GM18858 (cell line): ENCODE measurements at regions not wholly inside any gene's neighbourhood (a gene's known extent, or its start where the extent isn't known, plus 50 kb on each side); places are given as distances from the start of the nearest gene placed in this dataset.

Experiments
- ATAC-seq: cut with Tn5 transposase; IDR thresholded peaks from one replicate; pipeline ENCODE4 v1.9.1; 2021; ENCODE audit not compliant: unreplicated experiment

GRCh38 chr2:60296219-60296955 is 257.1 kb downstream of the BCL11A start:
- no peak for ATAC-seq

DNA sequence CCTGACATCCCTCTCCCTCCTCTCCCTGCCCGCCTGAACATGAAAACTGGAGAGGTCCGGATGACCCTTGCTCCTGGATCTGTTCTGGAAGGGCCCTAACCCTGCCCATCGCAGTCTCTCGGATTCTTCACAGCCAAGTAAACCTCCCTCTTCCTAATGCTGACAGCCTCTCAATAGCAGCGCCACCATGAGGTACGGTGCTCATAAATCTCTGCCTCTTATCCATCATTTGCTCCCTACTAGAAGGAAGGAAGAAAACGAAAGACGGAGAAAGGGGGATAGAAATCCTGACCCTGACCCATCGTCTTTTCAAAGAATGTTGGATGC is 257.9 kb downstream of the BCL11A start:
- ATAC-seq = no peak

DNA sequence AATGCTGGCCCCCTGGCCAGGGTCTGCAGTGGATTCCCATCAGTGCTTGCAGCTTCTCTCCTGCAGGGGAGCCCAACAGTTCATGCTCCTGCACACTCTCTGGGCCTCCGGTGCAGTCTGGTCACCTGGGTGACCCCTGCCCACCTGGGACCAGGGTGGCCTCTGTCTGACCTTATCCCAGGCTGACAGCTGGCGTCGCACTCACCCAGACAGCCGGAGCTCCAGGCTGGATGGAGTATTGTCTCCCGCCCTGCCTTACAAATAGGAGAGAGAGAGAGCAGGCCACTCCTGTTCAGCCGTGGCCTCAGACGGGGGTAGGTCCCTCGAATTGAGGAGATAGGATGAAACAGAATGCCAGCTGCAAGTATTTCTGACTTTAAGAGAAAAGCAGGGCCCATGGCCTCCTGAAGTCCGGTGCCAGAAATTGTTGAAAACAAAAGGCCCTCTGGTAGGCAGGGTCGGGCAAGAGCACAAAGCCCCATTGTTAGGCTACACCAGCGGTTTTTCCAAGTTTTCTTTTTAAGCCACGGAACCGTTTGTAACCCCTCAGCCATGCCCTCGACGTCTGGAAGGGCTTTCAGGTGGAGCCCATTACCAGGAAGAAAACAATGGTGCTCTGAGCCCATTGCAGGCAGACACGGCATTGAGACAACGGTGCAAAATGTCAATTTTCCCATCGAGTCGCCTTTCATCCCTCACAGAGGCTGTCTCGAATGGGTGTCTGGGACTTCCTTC is 258.4 kb downstream of the BCL11A start:
- ATAC-seq = no peak

DNA sequence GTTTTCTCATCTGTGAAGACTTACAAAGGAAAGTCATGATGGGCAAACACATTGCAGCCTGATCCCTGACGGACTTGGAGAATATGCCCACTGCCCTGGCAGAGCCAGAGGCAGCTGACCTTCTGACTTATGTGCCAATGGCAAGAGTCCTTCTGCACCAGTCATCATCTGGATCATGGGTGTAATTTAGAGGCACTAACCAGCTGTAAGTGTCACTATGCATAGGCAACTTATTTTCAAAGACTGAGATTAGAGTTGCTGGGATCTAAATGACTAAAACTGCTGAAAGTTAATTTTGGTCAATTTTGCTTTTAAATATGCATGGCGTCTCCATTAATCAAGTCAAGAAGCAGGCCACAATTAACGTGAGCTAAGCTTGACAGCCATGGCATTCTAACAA is 261.2 kb downstream of the BCL11A start:
- ATAC-seq = peak; percentile 52

GRCh38 chr2:60290509-60290908 is 262.9 kb downstream of the BCL11A start:
- ATAC-seq = no peak

DNA sequence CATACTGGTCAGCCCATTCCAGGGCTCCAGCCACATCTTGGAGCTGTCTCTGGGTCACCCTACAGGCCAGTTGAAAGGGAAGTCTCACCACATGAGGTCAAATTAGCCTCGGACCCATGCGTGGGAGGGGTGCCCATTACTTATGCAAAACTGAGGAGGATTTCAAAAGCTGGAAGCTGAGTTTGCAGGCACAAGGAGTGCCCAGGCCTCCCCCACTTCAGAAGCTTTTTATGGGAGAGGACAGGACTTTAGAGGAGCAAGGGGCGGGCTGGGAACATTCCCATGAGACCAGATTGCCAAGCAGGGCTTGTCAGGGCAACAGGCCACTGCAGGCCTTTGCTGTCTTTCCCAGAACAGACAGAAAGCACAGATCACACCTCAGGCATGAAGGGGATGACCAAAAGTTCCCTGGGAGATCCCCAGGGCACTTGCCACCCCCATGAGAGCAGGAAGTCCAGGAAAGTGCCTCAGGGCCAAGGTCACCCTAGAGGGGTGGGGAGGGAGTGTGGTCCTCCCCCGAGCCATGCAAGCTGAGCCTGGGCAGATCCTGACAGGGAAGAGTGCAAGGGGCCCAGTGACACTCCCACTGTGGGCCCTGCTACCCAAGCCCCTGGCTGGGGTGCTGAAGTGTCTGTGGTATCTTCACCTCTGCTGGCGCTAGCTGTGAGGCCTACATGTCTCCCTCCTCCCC is 267.7 kb downstream of the BCL11A start:
- ATAC-seq = no peak

- no peak for ATAC-seq
Measured at GRCh38 chr2:60283626-60284025, 269.8 kb downstream of the BCL11A start.

DNA sequence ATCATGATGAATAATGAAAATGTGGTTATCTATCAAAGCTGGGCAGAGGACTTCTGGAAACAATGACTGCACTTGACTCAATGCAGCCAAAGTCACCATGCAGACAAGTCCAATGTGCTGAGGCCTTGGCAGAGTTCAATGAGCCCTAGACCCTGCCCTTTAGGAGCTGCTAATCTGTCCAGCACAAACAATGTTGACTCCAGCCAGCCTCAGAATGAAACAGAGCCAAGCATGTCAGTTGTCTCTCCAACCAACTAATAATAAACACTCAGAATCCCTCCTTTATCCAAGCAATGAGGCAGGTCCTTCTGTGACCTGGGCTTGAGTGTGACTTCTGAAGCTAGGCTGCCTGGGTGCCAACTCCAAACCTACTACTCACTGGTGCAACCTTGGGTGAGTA is 270.6 kb downstream of the BCL11A start:
- ATAC-seq = no peak

GRCh38 chr2:60281730-60282129 is 271.7 kb downstream of the BCL11A start:
- ATAC-seq = no peak

GRCh38 chr2:60280238-60280637 is 273.2 kb downstream of the BCL11A start:
- ATAC-seq = no peak

GRCh38 chr2:60278906-60279305 is 274.5 kb downstream of the BCL11A start:
- ATAC-seq = no peak

- ATAC-seq = no peak
Measured at GRCh38 chr2:60275958-60276357, 277.5 kb downstream of the BCL11A start.

GRCh38 chr2:60273836-60274235 is 279.6 kb downstream of the BCL11A start:
- no peak for ATAC-seq

- no peak for ATAC-seq
Measured at GRCh38 chr2:60271713-60272112, 281.7 kb downstream of the BCL11A start.

- ATAC-seq = no peak
Measured at GRCh38 chr2:60271131-60271530, 282.3 kb downstream of the BCL11A start.

- no peak for ATAC-seq
Measured at GRCh38 chr2:60268661-60269060, 284.8 kb downstream of the BCL11A start.

- no peak for ATAC-seq
Measured at GRCh38 chr2:60268032-60268431, 285.4 kb downstream of the BCL11A start.

GRCh38 chr2:60267122-60267521 is 286.3 kb downstream of the BCL11A start:
- ATAC-seq = no peak

GRCh38 chr2:60262178-60262577 is 291.3 kb downstream of the BCL11A start:
- no peak for ATAC-seq

- no peak for ATAC-seq
Measured at GRCh38 chr2:60260639-60261296, 292.7 kb downstream of the BCL11A start.

- no peak for ATAC-seq
Measured at GRCh38 chr2:60259781-60260180, 293.7 kb downstream of the BCL11A start.
